ENCODE measurements at regions not wholly inside any gene's neighbourhood (a gene's known extent, or its start where the extent isn't known, plus 50 kb on each side); places are given as distances from the start of the nearest gene placed in this dataset.

GRCh38 chr2:116133381-116133942 is 1681.0 kb upstream of the DDX18 start:
- POLR2A ChIA-PET, result no interaction called here
- H3K4me1 ChIP-seq (ENCODE audit: insufficient read depth, low read length), result no peaks in the 10 kb centered on the region

GRCh38 chr2:116141891-116142474 is 1672.5 kb upstream of the DDX18 start:
- Mint-ChIP-seq H3K36me3 (ENCODE audit: low read depth) (no peaks in the 10 kb centered on the region), H3K9me3 (peaks cover 12% of the 10 kb centered on the region), H3K4me3 (no peak overlapping the region), H3K4me1 (ENCODE audit: low read depth) (no peaks in the 10 kb centered on the region), H3K27me3 (no peaks in the 10 kb centered on the region), H3K27ac (no peak overlapping the region)
- H3K27me3 ChIP-seq (ENCODE audit: control insufficient read depth in 1 of 2, insufficient read depth in 2 of 2, low read length in 2 of 2), result no peaks in the 10 kb centered on the region
- ATAC-seq (ENCODE audit: poor library complexity), result no peak
- ChIA-PET POLR2A (no interaction called here), CTCF (no interaction called here)
- no peak overlapping the region for H3K27ac ChIP-seq (ENCODE audit: low read depth in 1 of 2, low read length in 2 of 2)
- no peak for TF ChIP-seq CTCF (IDR thresholded peaks at IDR 0.05)
- no peaks in the 10 kb centered on the region for H3K36me3 ChIP-seq (ENCODE audit: insufficient read depth, low read length)
- intact Hi-C loops (cut with DNase I, micrococcal nuclease), result no loop called here
- H3K9me3 ChIP-seq (ENCODE audit: control insufficient read depth in 1 of 2, insufficient read depth in 1 of 2, low read length in 2 of 2), result peaks cover 0 to 17% of the 10 kb centered on the region in 2 experiments
- H3K4me1 ChIP-seq (ENCODE audit: insufficient read depth, low read length), result no peaks in the 10 kb centered on the region
- DNase-seq, result no peak
- no peak overlapping the region for H3K4me3 ChIP-seq (ENCODE audit: low read length)

More at GRCh38 chr2:116133381-116133942, 1681.0 kb upstream of the DDX18 start:
- H3K27me3 Mint-ChIP-seq, result no peaks in the 10 kb centered on the region
- DNase-seq (no peak), ATAC-seq (ENCODE audit: poor library complexity) (no peak)
- Histone ChIP-seq H3K27ac (ENCODE audit: low read depth in 1 of 2, low read length in 2 of 2) (no peak overlapping the region), H3K9me3 (ENCODE audit: control insufficient read depth in 1 of 2, insufficient read depth in 1 of 2, low read length in 2 of 2) (peaks cover 0 to 15% of the 10 kb centered on the region in 2 experiments), H3K27me3 (ENCODE audit: control insufficient read depth in 1 of 2, insufficient read depth in 2 of 2, low read length in 2 of 2) (no peaks in the 10 kb centered on the region), H3K36me3 (ENCODE audit: insufficient read depth, low read length) (no peaks in the 10 kb centered on the region), H3K4me3 (ENCODE audit: low read length) (no peak overlapping the region)
- CTCF ChIA-PET, result no interaction called here
- intact Hi-C loops (cut with DNase I, micrococcal nuclease), result no loop called here
- H3K4me3 Mint-ChIP-seq, result no peak overlapping the region
- peaks cover 12% of the 10 kb centered on the region for H3K9me3 Mint-ChIP-seq
- no peaks in the 10 kb centered on the region for H3K4me1 Mint-ChIP-seq (ENCODE audit: low read depth)
- no peak overlapping the region for H3K27ac Mint-ChIP-seq
- no peak for TF ChIP-seq CTCF (IDR thresholded peaks at IDR 0.05)
- H3K36me3 Mint-ChIP-seq (ENCODE audit: low read depth), result no peaks in the 10 kb centered on the region

GRCh38 chr2:116142644-116143227 is 1671.8 kb upstream of the DDX18 start:
- POLR2A ChIA-PET, result no interaction called here
- no peaks in the 10 kb centered on the region for H3K36me3 ChIP-seq (ENCODE audit: insufficient read depth, low read length)
- ATAC-seq (ENCODE audit: poor library complexity) (no peak), DNase-seq (no peak)
- H3K4me1 ChIP-seq (ENCODE audit: insufficient read depth, low read length), result no peaks in the 10 kb centered on the region
- no peaks in the 10 kb centered on the region for H3K4me1 Mint-ChIP-seq (ENCODE audit: low read depth)
- peaks cover 12% of the 10 kb centered on the region for H3K9me3 Mint-ChIP-seq
- H3K4me3 Mint-ChIP-seq, result no peak overlapping the region
- H3K27me3 ChIP-seq (ENCODE audit: control insufficient read depth in 1 of 2, insufficient read depth in 2 of 2, low read length in 2 of 2), result no peaks in the 10 kb centered on the region
- intact Hi-C loops (cut with DNase I, micrococcal nuclease), result no loop called here
- TF ChIP-seq CTCF (IDR thresholded peaks at IDR 0.05), result no peak
- H3K27me3 Mint-ChIP-seq, result no peaks in the 10 kb centered on the region
- no peaks in the 10 kb centered on the region for H3K36me3 Mint-ChIP-seq (ENCODE audit: low read depth)
- H3K9me3 ChIP-seq (ENCODE audit: control insufficient read depth in 1 of 2, insufficient read depth in 1 of 2, low read length in 2 of 2), result peaks cover 0 to 13% of the 10 kb centered on the region in 2 experiments
- H3K27ac ChIP-seq (ENCODE audit: low read depth in 1 of 2, low read length in 2 of 2), result no peak overlapping the region
- no peak overlapping the region for H3K27ac Mint-ChIP-seq
- no peak overlapping the region for H3K4me3 ChIP-seq (ENCODE audit: low read length)
- CTCF ChIA-PET, result no interaction called here
